T-helper 1 cell treated with Interleukin-12 subunit alpha and Interleukin-12 subunit beta and Interleukin-4 antibody, amounts not matched to agents 30 ng/mL and 1 ng/mL, for 36 hours (primary cell): ENCODE measurements at regions not wholly inside any gene's neighbourhood (a gene's known extent, or its start where the extent isn't known, plus 50 kb on each side); places are given as distances from the start of the nearest gene placed in this dataset.

Experiments used
- intact Hi-C: fragments of 100-400 bp; cut with micrococcal nuclease; formaldehyde crosslinking; loops from one replicate; pipeline ENCODE4 v1.15.1; 2024

- intact Hi-C loops: no loop called here
Observed at GRCh38 chrX:42097486-42097885, 174.1 kb upstream of the CASK start.

- intact Hi-C loops: no loop called here
Observed at GRCh38 chrX:42096265-42096920, 173.0 kb upstream of the CASK start.

- intact Hi-C loops: loop anchor here (5.0 kb wide), 1 partner anchor 33 kb away; no protein-coding TSS in a partner anchor
Observed at GRCh38 chrX:42094218-42094617, 170.9 kb upstream of the CASK start.

GRCh38 chrX:42093756-42094155 lies 170.4 kb upstream of the CASK start:
- intact Hi-C loops: loop anchor here (5.0 kb wide), 1 partner anchor 34 kb away; no protein-coding TSS in a partner anchor

- intact Hi-C loops: loop anchor here (5.0 kb wide), 1 partner anchor 37 kb away; no protein-coding TSS in a partner anchor
Observed at GRCh38 chrX:42090395-42090794, 167.0 kb upstream of the CASK start.

GRCh38 chrX:42089031-42089430 lies 165.7 kb upstream of the CASK start:
- intact Hi-C loops: no loop called here

- intact Hi-C loops: no loop called here
Observed at GRCh38 chrX:42087960-42088359, 164.6 kb upstream of the CASK start.

- intact Hi-C loops: no loop called here
Observed at GRCh38 chrX:42085836-42086235, 162.5 kb upstream of the CASK start.

GRCh38 chrX:42079968-42080367 lies 156.6 kb upstream of the CASK start:
- intact Hi-C loops: no loop called here

GRCh38 chrX:42077675-42078074 lies 154.3 kb upstream of the CASK start:
- intact Hi-C loops: no loop called here

- intact Hi-C loops: no loop called here
Observed at GRCh38 chrX:42075032-42075431, 151.7 kb upstream of the CASK start.

- intact Hi-C loops: no loop called here
Observed at GRCh38 chrX:42073448-42073847, 150.1 kb upstream of the CASK start.

- intact Hi-C loops: no loop called here
Observed at GRCh38 chrX:42070866-42071265, 147.5 kb upstream of the CASK start.

GRCh38 chrX:42054256-42054655 lies 130.9 kb upstream of the CASK start:
- intact Hi-C loops: no loop called here

- intact Hi-C loops: no loop called here
Observed at GRCh38 chrX:42050345-42050744, 127.0 kb upstream of the CASK start.

GRCh38 chrX:42047886-42048285 lies 124.5 kb upstream of the CASK start:
- intact Hi-C loops: no loop called here

- intact Hi-C loops: no loop called here
Observed at GRCh38 chrX:42028109-42028508, 104.8 kb upstream of the CASK start.

- intact Hi-C loops: no loop called here
Observed at GRCh38 chrX:42027367-42028000, 104.1 kb upstream of the CASK start.

- intact Hi-C loops: no loop called here
Observed at GRCh38 chrX:42025861-42026260, 102.5 kb upstream of the CASK start.

GRCh38 chrX:42023122-42023521 lies 99.8 kb upstream of the CASK start:
- intact Hi-C loops: no loop called here

GRCh38 chrX:42022158-42022557 lies 98.8 kb upstream of the CASK start:
- intact Hi-C loops: no loop called here

GRCh38 chrX:42021058-42021457 lies 97.7 kb upstream of the CASK start:
- intact Hi-C loops: no loop called here

GRCh38 chrX:42020225-42020624 lies 96.9 kb upstream of the CASK start:
- intact Hi-C loops: no loop called here
